Parathyroid adenoma (tissue), 2 donors: ENCODE measurements at regions not wholly inside any gene's neighbourhood (a gene's known extent, or its start where the extent isn't known, plus 50 kb on each side); places are given as distances from the start of the nearest gene placed in this dataset.

Experiments
- H2AFZ ChIP-seq: fragments of 300-600 bp; sonication (generic); one replicate; pipeline ENCODE4 v1.7.0; 2017; ENCODE audit warnings: antibody characterized with exemption, mild to moderate bottlenecking
- H3K27ac ChIP-seq: fragments of 300-600 bp; sonication (generic); one replicate; pipeline ENCODE4 v1.7.0; 2017
- H3K27me3 ChIP-seq: fragments of 300-600 bp; sonication (generic); one replicate; pipeline ENCODE4 v1.7.0; 2017; ENCODE audit warnings: low read length; ENCODE audit not compliant: control insufficient read depth, insufficient read depth
- H3K36me3 ChIP-seq: fragments of 300-600 bp; sonication (generic); one replicate; pipeline ENCODE4 v1.7.0; 2017; ENCODE audit warnings: low read length; ENCODE audit not compliant: control insufficient read depth, insufficient read depth
- H3K4me1 ChIP-seq: fragments of 300-600 bp; sonication (generic); one replicate; pipeline ENCODE4 v1.7.0; 2017; ENCODE audit warnings: control low read depth
- H3K4me2 ChIP-seq: fragments of 300-600 bp; sonication (generic); one replicate; pipeline ENCODE4 v1.7.0; 2017; ENCODE audit warnings: low read length
- H3K4me3 ChIP-seq: fragments of 300-600 bp; sonication (generic); one replicate; pipeline ENCODE4 v1.7.0; 2017; ENCODE audit warnings: low read depth, low read length
- H3K79me2 ChIP-seq: fragments of 300-600 bp; sonication (generic); one replicate; pipeline ENCODE4 v1.7.0; 2017; ENCODE audit warnings: control low read depth
- H3K9ac ChIP-seq: fragments of 300-600 bp; sonication (generic); one replicate; pipeline ENCODE4 v1.7.0; 2017; ENCODE audit warnings: mild to moderate bottlenecking
- H3K9me3 ChIP-seq: fragments of 300-600 bp; sonication (generic); one replicate; pipeline ENCODE4 v1.7.0; 2017; ENCODE audit warnings: low read length; ENCODE audit not compliant: control insufficient read depth
- TF ChIP-seq, protein P1 (sequence below): fragments of 300-600 bp; sonication (generic); IDR thresholded peaks from one replicate; pipeline ENCODE4 v1.7.0; 2017; ENCODE audit warnings: antibody characterized with exemption, mild to moderate bottlenecking
- donor health status: primary hyperparathyroidism.

DNA sequence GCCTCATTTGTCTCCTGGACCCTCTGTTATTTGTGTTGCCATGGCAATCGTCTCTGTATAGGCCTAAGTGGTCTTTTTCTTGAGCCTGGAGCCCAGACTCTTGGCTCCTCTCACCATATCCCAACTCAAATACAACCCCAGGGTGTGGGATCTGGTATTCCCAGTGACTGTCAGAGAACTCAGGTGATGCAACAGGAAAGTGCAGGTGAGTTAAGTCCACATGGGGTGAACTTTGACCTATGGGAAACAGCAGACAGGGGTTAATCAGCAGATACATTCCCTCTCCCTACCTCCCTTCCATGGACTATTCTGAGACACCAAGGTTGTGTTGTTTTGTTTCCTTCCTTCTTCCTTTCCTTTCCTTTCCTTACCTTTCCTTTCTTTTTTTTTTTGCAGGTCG is 130.9 kb upstream of the RPS6KA3 start:
- TF ChIP-seq, protein P1, sequence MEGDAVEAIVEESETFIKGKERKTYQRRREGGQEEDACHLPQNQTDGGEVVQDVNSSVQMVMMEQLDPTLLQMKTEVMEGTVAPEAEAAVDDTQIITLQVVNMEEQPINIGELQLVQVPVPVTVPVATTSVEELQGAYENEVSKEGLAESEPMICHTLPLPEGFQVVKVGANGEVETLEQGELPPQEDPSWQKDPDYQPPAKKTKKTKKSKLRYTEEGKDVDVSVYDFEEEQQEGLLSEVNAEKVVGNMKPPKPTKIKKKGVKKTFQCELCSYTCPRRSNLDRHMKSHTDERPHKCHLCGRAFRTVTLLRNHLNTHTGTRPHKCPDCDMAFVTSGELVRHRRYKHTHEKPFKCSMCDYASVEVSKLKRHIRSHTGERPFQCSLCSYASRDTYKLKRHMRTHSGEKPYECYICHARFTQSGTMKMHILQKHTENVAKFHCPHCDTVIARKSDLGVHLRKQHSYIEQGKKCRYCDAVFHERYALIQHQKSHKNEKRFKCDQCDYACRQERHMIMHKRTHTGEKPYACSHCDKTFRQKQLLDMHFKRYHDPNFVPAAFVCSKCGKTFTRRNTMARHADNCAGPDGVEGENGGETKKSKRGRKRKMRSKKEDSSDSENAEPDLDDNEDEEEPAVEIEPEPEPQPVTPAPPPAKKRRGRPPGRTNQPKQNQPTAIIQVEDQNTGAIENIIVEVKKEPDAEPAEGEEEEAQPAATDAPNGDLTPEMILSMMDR, result no peak
- no peak overlapping the region for H3K4me3 ChIP-seq
- H3K79me2 ChIP-seq, result no peaks in the 10 kb centered on the region
- no peaks in the 10 kb centered on the region for H3K36me3 ChIP-seq
- no peaks in the 10 kb centered on the region for H3K9me3 ChIP-seq
- H2AFZ ChIP-seq, result no peak overlapping the region
- no peaks in the 10 kb centered on the region for H3K4me1 ChIP-seq
- H3K27ac ChIP-seq, result no peak overlapping the region
- H3K9ac ChIP-seq, result no peak overlapping the region
- no peaks in the 10 kb centered on the region for H3K27me3 ChIP-seq
- no peak overlapping the region for H3K4me2 ChIP-seq

DNA sequence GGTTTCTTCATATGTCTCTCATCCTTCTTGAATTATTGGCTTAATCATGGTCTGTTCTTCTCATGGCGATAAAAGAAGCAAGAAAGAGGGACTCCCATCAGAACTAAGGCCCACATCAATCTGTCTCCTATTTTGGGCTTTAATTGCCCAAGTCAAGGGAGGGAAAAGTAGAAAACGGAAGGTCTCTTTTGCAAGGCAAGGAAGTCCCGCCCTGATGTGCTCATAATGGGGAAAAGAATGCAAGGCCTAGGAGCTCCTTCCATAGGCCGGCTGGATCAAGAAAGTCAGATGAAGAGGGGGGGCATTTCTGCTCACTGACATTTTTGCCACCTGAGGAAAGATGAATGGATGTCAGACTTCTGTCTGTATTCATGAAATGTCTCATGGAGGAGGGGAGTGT is 127.7 kb upstream of the RPS6KA3 start:
- Histone ChIP-seq H3K9me3 (no peaks in the 10 kb centered on the region), H3K36me3 (no peaks in the 10 kb centered on the region), H3K4me3 (no peak overlapping the region), H3K79me2 (no peaks in the 10 kb centered on the region), H3K27me3 (no peaks in the 10 kb centered on the region), H2AFZ (no peak overlapping the region), H3K27ac (no peak overlapping the region), H3K9ac (no peak overlapping the region), H3K4me2 (no peak overlapping the region), H3K4me1 (no peaks in the 10 kb centered on the region)
- TF ChIP-seq, protein P1, result no peak

DNA sequence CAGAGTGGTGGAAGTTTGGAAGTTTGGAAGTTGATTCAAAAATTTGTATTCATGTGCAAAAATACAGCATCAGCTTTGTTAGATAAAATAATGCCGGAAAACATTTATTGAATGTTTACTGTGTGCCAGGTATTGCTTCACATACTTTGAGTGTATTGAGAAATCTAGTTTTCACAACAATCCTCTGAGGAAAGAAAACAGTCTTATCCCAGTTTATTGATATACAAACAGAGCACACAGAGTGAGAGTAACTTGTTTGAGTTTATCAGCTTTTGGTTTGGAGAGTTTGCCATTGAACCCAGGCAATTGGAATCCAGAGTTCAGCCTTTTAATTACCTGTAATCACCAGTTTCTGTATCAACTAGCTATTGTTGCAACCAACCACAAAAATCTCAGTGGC is 127.2 kb upstream of the RPS6KA3 start:
- H3K27me3 ChIP-seq, result no peaks in the 10 kb centered on the region
- no peaks in the 10 kb centered on the region for H3K36me3 ChIP-seq
- H3K4me1 ChIP-seq, result no peaks in the 10 kb centered on the region
- H3K9me3 ChIP-seq, result no peaks in the 10 kb centered on the region
- no peaks in the 10 kb centered on the region for H3K79me2 ChIP-seq
- no peak overlapping the region for H3K4me2 ChIP-seq
- H2AFZ ChIP-seq, result no peak overlapping the region
- no peak overlapping the region for H3K27ac ChIP-seq
- no peak overlapping the region for H3K9ac ChIP-seq
- TF ChIP-seq, protein P1, result no peak
- no peak overlapping the region for H3K4me3 ChIP-seq

DNA sequence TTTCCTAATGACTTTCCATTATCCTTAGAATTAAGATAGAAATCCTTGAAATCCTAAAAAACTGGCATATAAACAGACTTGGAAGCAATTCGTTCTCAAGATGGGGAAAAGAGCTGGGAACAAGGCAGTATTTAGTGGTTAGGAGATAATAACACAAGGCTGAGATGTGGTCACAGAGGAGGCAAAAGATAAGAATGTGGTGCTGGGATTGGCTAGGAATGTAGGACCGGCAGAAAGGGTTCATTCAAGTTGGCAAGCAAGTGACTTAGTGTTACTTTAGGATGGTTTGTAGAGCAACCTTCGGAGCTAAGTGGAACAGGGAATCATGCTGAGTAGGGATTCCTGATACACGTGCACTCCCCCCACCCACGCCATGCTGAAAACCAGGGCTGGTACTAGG is 121.9 kb upstream of the RPS6KA3 start:
- TF ChIP-seq, protein P1, result no peak
- H3K79me2 ChIP-seq, result no peaks in the 10 kb centered on the region
- H3K27me3 ChIP-seq, result no peaks in the 10 kb centered on the region
- H3K36me3 ChIP-seq, result no peaks in the 10 kb centered on the region
- H3K4me2 ChIP-seq, result no peak overlapping the region
- no peak overlapping the region for H3K4me3 ChIP-seq
- H3K9ac ChIP-seq, result no peak overlapping the region
- H3K4me1 ChIP-seq, result peaks cover under 1% of the 10 kb centered on the region
- H2AFZ ChIP-seq, result no peak overlapping the region
- no peaks in the 10 kb centered on the region for H3K9me3 ChIP-seq
- no peak overlapping the region for H3K27ac ChIP-seq

DNA sequence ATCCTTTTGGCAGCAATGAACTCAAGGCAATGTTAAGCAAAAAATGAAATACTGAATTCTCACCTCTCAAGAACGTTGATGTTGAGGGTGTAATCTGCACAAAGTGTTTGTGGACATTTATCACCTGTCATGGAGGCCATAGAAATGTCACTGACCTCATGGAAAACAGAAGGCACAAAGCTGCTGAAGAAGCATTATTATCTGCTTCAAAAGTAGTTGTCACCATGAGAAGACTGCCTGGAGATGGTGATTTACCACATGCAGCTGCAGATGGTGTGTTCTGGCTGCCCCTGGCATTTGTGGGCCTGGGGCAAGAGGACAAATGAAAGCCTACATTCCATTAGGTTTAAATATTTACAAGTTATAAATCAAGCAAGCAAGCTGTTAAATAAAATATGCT is 116.8 kb upstream of the RPS6KA3 start:
- TF ChIP-seq, protein P1, result no peak
- Histone ChIP-seq H3K9me3 (no peaks in the 10 kb centered on the region), H3K9ac (no peak overlapping the region), H2AFZ (peak overlapping the region; percentile 17), H3K27me3 (no peaks in the 10 kb centered on the region), H3K4me2 (no peak overlapping the region), H3K4me3 (no peak overlapping the region), H3K36me3 (no peaks in the 10 kb centered on the region), H3K79me2 (no peaks in the 10 kb centered on the region), H3K4me1 (peaks cover 10% of the 10 kb centered on the region), H3K27ac (peak overlapping the region; percentile 39)
